Sigmoid colon (tissue), 4 donors: ENCODE measurements at regions not wholly inside any gene's neighbourhood (a gene's known extent, or its start where the extent isn't known, plus 50 kb on each side); places are given as distances from the start of the nearest gene placed in this dataset.

Experiments
- EP300 ChIP-seq, 4 donors: sonication (generic); formaldehyde crosslinking; IDR thresholded peaks; one replicate each; pipeline ENCODE4 v1.6.1; 2017; ENCODE audit warnings: antibody characterized with exemption in 4 of 4
- POLR2A ChIP-seq, 2 donors: fragments of 450-650 bp; IDR thresholded peaks; one replicate each; pipeline ENCODE4 v1.6.1; 2016; ENCODE audit warnings: antibody characterized with exemption in 2 of 2, mild to moderate bottlenecking in 2 of 2, moderate library complexity in 2 of 2
- POLR2AphosphoS5 ChIP-seq, 4 donors: sonication (generic); formaldehyde crosslinking; IDR thresholded peaks; one replicate each; pipeline ENCODE4 v1.6.1; 2017; ENCODE audit warnings: antibody characterized with exemption in 4 of 4
- TF ChIP-seq, protein P1 (sequence below), 4 experiments: fragments of 450-650 bp in 3 of 4; fragments of 200-600 bp in 1 of 4; IDR thresholded peaks; one replicate each; pipeline ENCODE4 v1.5.1; 2016 to 2019; ENCODE audit warnings: antibody characterized with exemption in 4 of 4, mild to moderate bottlenecking in 3 of 4, moderate library complexity in 2 of 4

DNA sequence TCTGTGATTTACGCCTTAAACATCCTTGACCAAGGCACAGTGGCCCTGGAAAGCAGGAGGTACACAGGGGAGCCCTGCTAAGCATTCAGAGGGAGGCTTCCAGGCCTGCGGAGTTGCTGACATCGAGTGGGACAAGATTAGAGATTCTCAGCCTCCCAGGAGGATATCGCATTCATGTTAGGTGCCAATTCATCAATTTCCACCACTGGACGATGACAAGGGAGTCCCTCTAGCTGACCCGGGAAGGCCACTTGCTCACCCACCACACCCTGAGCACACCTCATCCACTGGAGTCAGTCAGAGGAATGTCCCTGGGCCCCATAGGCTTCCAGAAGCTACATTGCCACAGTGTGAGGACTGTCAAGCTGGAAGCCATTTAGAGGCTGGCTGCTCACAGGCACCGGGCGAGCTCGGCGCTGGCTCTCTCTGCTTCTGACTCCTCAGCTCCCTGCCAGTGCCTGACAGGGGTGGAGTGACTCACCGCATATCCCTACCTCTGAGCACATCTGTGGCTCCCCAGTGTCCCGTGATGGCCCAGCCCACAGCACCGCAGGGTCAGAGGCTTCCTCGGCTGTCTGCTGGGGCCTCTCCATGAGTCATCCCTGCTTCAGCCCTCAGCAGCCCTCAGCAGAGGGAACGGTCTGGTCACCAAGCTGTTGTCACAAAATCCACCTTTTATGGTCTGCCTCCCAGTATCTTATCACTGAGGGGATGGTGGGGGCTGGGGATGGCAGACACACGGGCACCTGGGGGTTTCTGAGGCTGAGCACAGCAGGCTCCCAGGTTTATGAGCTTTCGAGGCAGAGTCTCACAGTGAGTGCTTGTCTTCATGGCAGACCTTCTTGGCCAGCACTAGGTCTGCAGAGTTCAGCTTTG, 117.5 kb downstream of the ZNF608 start:
- TF ChIP-seq, protein P1, sequence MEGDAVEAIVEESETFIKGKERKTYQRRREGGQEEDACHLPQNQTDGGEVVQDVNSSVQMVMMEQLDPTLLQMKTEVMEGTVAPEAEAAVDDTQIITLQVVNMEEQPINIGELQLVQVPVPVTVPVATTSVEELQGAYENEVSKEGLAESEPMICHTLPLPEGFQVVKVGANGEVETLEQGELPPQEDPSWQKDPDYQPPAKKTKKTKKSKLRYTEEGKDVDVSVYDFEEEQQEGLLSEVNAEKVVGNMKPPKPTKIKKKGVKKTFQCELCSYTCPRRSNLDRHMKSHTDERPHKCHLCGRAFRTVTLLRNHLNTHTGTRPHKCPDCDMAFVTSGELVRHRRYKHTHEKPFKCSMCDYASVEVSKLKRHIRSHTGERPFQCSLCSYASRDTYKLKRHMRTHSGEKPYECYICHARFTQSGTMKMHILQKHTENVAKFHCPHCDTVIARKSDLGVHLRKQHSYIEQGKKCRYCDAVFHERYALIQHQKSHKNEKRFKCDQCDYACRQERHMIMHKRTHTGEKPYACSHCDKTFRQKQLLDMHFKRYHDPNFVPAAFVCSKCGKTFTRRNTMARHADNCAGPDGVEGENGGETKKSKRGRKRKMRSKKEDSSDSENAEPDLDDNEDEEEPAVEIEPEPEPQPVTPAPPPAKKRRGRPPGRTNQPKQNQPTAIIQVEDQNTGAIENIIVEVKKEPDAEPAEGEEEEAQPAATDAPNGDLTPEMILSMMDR (IDR thresholded peaks at IDR 0.05): no peak
- no peak for TF ChIP-seq POLR2A (IDR thresholded peaks at IDR 0.05)
- no peak for TF ChIP-seq EP300 (IDR thresholded peaks at IDR 0.05)
- TF ChIP-seq POLR2AphosphoS5 (IDR thresholded peaks at IDR 0.05): no peak
